Right hindlimb (tissue), 1 donor: ENCODE measurements at regions not wholly inside any gene's neighbourhood (a gene's known extent, or its start where the extent isn't known, plus 50 kb on each side); places are given as distances from the start of the nearest gene placed in this dataset.
A peak's percentile ranks its signal among the peaks of the same experiment; 100 is the strongest.
"Not testable (repeated sequence)": the region's sequence is repeated elsewhere in the genome, so short reads cannot be mapped to it uniquely, and the experiment has no call there.

Experiments
- DNase-seq: peaks from one replicate; pipeline ENCODE4 v3.0.0-alpha.2; 2018

DNA sequence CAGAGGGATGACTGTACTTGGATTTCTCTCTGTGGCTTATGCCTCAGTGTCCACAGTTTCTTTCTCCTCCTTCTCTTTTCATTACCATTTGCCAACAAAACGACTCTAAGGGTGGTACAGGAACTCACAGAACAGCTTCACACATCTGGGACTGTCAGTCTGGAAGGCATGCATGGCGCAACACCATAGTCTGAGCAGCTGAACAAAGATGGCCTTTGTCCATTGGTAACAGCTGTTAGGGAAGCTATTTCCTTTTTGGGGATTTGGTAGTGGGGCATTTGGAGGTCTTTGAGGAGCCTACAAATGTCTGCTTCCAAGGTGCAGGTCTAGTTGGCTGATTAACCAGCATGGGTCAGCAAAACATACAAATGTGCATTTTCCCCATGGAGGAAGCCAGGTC is 81.4 kb upstream of the PCDH8 start:
- DNase-seq = peak; percentile 57

GRCh38 chr13:52926971-52927370 is 78.5 kb upstream of the PCDH8 start:
- DNase-seq = no peak

DNA sequence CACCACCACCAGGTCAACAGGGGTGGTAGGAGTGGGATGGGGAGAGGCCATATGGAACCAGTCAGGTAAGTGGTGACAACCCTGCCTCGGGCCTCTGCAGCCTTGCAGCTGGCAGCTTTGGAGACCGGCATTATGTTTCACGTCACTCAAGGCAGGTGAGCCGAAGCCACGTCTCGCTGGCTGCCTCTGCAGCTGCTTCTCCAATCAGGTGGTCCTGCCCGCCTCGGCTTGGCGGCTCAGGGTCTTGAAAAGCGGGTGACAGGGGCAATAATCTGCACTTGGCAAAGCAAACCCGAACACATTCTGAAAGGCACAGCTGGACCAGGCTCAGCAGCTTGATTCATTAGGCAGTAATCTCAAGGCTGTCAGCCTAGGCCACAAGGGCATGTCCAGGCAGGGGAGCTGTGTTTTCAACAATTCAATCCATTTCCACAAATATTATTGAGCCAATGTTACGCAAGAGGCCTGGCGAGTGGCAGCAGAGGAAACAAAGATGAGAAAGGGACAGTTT is 77.4 kb upstream of the PCDH8 start:
- peak; percentile 70 for DNase-seq

GRCh38 chr13:52925251-52925650 is 76.8 kb upstream of the PCDH8 start:
- peak; percentile 67 for DNase-seq

DNA sequence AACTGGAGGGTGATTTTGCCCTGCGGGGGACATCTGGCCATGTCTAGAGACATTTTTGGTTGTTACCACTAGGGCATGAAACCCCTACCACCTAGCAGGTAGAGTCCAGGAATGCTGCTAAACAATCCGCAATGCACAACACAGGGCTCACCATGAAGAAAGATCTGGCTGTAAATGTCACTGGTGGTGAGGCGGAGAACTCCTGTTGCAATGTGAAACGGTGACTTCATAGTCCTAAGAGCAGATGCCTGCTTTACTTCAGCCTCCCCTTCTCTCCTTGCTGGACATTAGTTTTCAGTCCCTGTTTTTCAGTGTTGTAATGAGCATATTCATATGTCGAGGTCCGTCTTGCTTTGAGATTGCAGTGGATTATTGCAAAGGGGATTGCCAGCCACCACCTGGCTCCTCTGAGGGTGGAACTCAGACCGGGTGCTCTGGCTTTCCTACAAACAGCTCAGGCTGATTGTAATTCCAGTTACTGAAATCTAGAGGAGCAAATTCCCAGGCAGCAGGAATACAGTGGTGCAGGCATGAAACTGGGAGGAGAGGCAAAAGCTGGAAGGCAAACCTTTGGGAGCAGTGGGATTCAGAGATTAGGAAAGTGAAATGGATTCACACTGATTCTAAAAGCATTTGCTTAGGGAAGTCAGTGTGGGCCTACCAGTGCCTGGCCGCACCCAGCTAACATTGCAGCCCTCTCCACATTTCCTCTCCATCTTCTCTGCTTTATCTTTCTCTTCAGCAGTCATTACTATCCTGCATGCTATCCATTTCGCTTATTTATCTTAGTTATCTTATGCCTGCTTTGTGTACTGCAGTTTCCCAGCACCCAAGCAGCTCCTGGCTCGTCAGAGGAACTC is 76.1 kb upstream of the PCDH8 start:
- no peak for DNase-seq

- DNase-seq = no peak
Observed at GRCh38 chr13:52922961-52923360, 74.5 kb upstream of the PCDH8 start.

DNA sequence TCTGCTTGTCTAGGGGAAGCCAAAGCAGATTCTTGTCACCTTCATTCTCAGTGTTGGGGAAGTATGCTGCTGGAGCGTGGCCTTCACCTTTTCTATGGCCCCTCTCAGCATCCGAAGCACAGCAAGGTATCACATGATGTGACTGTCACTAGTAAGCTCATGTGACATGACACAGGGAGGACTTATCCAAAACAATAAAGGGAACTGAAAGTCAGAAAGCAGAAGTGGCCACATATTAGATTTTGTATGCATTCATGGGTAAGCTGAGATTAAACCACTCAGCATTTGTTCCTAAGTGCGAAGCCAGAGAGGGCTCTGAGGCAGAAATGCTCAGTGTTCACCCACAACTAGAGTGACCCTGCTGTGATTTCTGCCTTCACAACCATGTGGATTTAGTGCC is 72.8 kb upstream of the PCDH8 start:
- no peak for DNase-seq

DNA sequence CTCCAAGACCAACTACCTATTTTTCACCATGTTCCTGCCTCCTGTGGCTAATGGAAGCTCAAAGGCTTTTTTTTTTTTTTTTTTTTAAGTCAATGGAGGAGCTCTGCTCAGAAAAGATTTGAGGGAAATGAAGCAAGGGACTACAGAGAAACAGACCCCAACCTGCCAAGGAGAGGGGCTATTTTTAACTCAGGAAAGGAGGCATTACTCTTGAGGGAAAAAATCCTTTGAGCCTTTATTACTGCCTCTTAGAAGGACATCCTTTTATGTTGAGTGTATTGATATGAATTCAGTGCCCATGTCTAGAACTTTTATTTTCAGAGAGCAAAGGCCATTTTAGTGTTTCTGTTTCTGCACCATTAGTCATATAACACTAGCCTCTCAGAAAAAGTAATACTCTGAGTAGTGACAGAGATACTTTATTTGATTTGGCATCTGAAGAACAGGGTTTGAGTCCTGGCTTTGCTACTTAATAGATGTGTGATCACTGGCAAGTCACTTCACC is 68.1 kb upstream of the PCDH8 start:
- DNase-seq = no peak

DNA sequence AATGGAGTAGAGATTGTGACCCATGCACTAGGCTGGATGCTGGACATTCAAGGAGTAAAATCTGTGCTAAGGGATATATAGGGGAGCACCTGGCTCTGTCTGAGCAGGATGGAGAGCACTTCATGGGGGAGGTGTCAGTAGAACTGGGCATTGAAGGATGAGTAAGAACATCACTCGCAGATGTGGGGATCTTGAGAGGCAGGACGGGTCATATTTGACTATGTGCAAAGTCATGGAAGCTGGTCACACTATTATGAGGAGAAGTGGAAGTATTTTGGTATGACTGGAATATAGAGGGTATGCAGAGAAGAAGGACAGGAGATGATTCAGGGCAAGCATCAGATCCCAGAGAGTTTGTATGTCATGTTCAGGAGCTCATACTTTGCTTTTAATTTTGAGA is 62.9 kb upstream of the PCDH8 start:
- no peak for DNase-seq

GRCh38 chr13:52910318-52910717 is 61.9 kb upstream of the PCDH8 start:
- not testable (repeated sequence) for DNase-seq

GRCh38 chr13:52906122-52906903 is 57.9 kb upstream of the PCDH8 start:
- no peak for DNase-seq

- DNase-seq = no peak
Observed at GRCh38 chr13:52905701-52906100, 57.3 kb upstream of the PCDH8 start.

DNA sequence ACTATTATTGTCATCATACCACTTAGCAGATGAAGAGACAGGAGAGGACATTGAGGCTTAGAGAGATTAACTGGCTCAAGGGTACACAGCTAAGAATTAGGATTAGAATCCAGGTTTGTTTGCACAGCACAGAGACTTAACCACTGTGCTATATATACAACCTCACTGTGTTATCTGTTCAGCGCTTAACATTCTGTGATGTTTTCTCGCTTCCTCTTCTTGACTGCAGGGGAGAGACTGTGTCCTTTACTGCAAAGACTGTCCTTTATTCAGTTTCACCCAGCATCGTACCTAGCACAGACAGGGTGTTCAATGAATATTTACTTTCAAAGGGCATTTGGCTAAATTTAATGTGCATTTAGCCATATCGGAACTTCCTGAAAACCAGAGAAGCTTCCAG is 54.9 kb upstream of the PCDH8 start:
- DNase-seq = no peak

- DNase-seq = no peak
Observed at GRCh38 chr13:52899206-52899605, 50.8 kb upstream of the PCDH8 start.
